ENCODE measurements at regions not wholly inside any gene's neighbourhood (a gene's known extent, or its start where the extent isn't known, plus 50 kb on each side); places are given as distances from the start of the nearest gene placed in this dataset.
"Not testable (repeated sequence)": the region's sequence is repeated elsewhere in the genome, so short reads cannot be mapped to it uniquely, and the experiment has no call there.

DNA sequence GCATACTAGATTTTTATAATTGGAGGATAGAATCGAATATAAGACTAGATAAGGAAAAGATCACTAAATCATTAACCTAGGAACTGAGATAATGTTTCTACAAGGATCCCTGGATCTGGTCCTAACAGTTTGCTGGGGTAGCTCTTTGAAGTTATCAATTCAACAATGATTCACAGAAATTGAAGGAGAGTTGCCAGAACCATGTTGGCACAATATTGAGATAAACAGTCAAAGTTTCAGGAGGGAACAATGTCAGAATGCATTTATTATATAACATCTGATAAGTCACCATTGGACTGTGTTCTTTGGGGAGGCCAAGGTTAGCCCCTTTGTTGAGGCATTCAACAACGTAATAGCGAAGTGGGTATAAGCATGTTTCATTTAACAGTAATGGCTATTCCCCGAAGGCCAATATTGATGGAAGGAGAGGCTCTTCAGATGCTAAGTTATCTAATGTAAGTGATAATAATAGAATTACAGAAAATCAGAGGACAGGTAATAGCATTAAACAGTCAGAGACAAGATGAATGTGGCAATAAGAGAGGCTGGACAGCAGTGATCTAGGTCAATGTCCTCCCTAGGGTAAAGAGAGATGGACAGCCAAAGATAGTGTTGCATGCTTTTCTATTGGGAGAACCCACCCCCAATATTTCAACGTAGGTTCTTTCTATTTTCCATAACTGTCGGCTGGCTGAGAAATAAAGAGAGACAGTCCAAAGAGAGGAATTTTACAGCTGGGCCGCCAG, 604.8 kb upstream of the GYPC start:
- no peak for DNase-seq (ENCODE audit: low spot score)

DNA sequence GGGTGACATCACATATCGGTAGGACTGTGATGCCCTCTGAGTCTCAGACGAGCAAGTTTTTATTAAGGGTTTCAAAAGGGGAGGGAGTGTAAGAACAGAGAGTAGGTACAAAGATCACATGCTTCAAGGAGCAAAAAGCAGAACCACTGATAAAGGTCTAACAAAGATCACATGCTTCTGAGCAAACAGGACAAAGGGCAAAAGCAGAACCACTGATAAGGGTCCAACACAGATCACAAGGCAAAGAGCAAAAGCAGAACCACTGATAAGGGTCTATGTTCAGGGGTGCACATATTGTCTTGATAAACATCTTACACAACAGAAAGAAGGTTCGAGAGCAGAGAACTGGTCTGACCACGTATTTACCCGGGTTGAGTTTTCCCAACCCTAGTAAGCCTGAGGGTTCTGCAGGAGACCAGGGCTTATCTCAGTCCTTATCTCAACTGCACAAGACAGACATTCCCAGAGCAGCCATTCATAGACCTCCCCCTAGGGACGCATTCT, 604.2 kb upstream of the GYPC start:
- DNase-seq (ENCODE audit: low spot score), result not testable (repeated sequence)

DNA sequence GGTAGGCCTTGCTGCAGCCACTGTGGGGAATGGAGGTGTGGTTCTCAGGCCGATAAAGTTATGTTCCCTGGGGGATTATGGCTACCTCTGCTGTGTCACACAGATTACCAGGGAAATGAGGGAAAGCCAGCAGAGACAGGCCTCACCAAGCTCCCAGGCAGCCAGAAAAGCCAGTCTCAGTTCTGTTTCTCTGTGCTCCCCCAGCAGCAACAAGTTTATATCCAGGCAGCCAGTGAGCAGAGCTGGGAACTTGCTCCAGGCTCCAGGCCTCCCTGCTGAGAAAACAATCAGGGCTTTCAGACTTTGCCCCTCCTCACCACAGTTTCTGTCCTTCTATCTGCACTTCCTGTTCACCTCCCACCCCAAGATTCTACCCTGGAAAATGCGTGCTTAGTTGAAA, 596.6 kb upstream of the GYPC start:
- no peak for DNase-seq (ENCODE audit: low spot score)

DNA sequence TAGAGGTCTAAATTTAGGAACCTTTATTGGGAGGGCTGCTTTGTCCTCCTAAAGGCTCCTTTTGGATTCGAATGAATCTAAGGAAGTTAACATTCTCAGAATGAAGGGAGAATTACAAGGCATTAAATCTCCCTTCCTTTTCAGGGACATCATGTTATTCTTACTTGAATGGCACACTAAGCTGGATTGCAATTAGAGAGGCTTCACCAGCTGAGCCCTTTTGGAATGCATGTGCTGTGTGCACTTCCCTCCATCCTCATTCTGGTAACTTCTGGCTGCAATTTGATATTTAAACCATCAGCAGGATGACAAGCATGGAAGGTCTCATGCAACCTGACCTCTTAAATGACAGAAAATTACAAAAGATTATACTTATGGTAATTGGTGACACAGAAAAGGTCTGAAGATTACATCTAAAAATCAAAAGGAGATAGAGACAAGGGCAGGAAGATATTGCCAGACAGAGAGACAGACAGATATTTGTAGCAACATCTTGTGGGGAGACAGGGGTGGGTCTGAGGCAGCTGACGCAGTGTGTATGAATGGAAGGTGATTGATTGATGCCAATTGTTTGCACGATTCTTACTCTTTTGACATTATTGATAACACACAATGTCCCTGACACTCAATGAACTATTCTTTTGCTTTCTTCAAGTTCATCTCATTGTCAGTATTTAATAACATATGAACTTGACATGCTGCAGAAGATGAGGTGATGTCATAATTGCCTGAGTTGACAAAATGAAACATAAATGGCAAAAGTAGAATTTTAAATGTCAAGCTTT, 570.8 kb upstream of the GYPC start:
- DNase-seq (ENCODE audit: low spot score), result no peak

DNA sequence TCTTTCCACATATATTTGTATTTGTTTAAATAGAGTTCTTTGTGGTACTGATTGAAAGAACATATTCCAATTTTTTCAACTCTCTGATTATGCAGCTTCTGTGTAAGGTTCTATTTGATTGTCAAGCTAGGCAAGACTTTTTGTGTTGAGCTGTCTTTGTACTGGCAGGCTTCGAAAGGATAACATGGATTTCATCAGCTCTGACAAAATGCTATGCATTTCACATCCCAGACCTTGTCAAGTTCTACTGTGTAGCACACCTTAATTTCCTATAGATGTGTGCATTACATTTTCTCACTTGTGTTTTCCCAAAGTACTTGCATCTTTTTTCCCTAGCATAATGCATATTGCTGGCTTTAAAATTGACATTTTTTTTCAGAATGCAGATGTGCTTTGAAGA, 555.0 kb upstream of the GYPC start:
- DNase-seq (ENCODE audit: low spot score), result no peak

DNA sequence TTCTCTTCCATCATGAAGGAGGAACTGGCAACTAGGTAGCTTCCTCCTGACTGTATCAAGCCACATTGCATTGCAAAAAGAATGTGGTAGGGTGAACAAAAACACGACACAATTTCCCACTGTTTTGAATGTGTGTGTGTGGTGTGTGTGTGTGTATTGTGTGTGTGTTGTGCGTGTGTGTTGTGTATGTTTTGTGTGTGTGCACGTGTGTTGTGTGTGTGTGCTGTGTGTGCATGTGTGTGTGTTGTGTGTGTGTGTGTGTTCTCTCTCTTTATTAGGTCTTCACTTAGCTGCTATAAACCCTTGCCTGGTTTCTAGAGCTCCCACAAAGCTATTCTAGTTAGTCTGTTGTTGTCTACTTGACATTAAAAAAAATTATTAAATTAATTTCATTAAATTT, 550.0 kb upstream of the GYPC start:
- no peak for DNase-seq (ENCODE audit: low spot score)

DNA sequence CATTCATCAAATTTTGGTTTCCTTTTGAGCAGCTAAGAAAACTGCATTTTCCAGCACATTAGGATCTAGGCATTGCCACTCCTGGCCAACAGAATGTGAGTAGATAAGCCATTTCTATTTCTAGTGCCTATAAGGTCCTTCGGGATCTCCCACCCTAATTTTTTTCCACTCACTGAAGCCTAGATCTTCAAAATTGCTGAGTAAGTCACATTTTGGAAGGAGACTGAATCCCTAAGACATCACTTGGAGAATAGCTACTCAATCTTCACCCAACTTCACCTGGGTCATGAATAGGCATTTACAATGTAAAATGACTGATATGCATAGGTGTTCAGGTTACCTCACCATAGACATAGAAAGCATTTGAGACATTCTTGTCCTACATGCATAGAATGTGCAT, 548.1 kb upstream of the GYPC start:
- DNase-seq (ENCODE audit: low spot score), result no peak

DNA sequence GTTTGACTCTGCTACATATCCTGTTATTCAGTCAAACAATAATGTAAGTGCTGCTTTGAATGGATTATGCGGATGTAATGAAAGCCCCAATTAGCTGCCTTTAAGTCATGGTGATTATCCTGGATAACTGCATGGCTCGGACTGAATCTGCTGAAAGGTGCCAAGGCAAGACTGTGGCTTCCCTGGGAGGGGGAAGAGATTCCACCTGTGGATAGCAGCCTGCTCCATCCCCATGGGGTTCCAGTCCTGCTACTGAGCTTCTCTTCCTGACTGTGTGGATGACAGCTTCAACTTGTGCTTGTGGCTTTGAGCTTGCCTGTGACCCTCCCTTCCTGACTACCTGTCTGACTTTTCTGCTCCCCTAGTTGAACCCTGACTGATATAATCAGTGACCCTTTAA, 540.0 kb upstream of the GYPC start:
- no peak for DNase-seq (ENCODE audit: low spot score)

DNA sequence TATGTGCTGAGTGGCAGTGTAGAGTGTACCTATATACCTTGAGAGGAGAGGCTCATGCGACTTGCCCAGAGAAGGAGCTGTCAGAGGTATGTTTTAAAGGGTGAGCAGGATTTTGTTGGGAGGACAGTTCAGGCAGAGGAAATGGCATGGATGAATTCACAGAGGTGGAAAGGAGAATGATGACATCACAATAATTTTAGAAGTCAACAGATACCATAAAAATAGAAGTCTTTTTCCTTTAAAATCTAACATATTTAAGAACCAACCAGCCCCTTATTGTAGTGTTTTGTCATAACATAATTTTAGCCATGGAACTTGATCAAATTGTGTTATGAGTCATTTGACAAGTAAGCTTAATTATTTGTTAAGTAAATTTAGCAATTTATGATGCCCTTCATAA, 538.1 kb upstream of the GYPC start:
- no peak for DNase-seq (ENCODE audit: low spot score)

DNA sequence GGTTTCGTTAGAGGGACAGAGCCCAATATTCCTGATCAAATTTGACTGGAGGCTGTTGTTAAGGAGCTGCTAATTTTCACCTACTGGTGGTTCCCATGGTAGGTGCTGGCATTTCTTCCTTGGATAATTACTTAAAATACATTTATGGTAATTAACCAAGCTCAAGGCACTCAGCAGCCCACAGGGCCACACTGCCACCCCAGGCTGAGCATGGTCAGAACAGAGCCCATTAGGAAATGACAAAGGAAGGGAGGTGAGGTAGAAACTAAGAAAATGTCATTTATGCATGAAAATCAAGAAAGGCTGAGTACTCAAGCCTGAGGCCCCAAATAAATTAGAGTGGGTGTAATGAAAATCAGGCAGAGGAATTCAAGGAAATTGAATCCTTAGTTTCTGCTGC, 510.2 kb upstream of the GYPC start:
- DNase-seq (ENCODE audit: low spot score), result no peak

DNA sequence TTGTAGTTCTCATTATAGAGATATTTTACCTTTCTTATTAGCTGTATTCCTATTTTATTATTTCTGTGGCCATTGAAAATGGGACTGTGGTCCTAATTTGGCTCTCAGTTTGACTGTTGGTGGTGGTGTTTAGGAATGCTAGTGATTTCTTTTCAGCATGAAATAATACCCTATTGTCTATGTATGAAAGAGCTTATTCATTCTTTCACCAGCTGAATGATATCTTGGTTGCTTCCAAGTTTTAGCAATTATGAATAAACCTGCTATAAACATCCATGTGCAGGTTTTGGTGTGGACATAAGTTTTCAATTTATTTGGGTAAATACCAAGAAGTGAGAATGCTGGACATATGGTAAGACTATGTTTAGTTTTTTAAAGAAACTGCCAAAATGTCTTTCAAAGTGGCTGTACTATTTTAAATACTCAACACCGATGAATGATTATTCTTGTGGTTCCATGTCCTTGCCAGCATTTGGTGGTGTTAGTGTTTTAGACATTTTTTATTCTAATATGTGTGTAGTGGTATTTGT, 501.6 kb upstream of the GYPC start:
- DNase-seq (ENCODE audit: low spot score), result no peak

DNA sequence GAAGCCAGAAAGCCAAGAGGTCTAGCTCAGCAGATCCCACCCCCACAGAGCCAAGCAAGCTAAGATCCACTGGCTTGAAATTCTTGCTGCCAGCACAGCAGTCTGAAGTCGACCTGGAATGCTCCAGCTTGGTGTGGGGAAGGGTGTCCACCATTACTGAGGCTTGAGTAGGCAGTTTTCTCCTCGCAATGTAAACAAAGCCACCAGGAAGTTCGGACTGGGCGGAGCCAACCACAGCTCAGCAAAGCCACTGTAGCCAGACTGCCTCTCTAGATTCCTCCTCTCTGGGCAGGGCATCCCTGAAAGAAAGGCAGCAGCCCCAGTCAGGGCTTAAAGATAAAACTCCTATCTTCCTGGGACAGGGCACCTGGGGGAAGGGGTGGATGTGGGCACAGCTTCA, 495.0 kb upstream of the GYPC start:
- DNase-seq (ENCODE audit: low spot score), result peak; percentile 57

DNA sequence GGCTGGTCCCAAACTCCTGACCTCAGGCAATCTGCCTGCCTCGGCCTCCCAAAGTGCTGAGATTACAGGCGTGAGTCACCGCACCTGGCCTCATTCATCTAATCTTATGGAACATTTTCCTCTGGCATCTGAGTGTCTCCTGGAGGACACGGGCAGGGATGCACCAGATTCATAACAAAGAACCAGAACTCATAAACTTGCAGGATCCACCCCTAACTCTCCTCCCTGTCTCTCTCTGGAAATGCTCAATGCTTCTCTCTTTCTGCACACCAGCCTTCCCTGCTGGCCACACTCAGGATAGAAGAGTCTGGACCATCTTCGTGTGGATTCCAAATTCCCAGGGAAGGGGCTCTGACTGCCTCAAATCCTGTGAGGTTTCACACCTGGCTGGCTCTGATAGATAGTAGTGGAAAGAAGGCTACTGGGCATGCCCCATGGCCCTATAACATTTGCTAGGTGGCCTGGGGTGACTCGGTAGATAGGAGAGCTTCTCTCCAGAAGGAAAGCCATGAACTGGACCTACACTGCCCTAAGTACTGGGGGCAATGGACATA, 483.2 kb upstream of the GYPC start:
- DNase-seq (ENCODE audit: low spot score), result no peak

DNA sequence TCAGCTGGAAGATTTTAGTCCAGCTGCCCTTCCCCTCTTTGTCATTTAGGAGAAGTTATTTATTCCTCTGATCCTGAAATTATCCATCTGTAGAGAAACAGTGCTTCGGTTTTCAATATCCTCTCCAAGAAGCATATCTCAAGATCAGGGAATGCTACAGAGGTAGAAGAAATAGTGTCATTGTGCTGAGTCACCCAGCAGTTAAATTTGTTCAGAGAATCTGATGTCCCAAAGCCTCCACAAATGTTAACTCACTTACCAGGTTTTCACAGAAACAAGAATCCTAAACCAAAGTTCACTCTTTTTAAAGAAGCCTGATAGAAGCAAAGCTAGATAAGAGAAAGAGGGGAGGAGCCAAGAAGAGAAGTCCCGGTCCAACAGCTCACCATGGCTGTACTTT, 480.7 kb upstream of the GYPC start:
- DNase-seq (ENCODE audit: low spot score), result no peak

DNA sequence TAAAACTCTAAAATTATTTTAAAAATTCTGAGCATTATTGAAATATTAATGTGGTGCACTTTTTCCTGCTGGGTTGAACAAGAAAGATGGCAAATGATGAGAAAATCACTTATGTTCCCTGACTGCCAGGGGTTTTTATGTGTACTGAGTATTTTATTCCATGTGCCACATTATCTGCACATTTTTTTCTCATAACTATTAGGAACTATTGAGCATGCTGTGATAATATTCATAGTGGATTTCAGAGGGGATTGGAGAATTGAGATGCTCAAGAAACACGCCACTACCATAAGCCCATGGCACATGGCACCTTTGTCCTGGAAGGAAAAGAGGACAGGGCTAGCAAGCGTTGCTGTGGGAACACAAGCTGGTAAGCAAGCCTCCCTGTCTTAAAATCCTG, 478.5 kb upstream of the GYPC start:
- no peak for DNase-seq (ENCODE audit: low spot score)

DNA sequence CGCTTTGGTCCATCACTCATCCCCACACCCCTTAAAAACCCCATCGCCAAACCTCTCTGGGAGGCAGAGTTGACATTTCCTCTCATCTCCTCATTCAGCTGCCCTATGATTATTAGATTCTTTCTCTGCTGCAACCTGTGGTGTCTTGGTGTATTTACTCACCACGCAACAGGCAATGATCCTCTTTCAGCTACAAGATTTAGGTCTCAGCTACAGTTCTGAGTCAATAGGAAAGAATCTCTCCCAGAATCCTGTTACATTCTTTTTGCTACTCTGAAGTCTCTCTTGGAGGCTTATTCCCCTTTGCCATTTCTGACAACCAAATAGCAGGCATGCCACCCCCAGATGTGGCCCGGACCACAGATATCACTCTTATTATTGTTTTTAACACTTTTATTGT, 468.3 kb upstream of the GYPC start:
- no peak for DNase-seq (ENCODE audit: low spot score)

DNA sequence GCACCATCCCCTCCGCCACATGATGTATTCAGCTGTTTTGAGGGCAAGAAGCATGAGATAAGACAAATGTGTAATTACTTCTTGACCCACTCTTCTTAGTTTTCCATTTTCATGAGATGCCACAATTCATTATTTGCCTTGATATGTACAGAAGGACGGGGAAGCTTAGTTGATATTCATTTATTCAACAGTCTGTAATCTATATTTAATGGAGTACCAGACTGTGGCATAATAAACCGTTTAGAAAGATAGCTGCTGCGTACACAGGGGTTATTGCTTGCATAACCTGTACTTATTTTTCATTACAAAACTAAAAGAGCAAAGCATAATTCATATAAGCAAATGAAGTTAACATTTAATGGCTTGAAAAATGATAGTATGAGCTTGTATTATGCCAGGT, 466.4 kb upstream of the GYPC start:
- DNase-seq (ENCODE audit: low spot score), result no peak

DNA sequence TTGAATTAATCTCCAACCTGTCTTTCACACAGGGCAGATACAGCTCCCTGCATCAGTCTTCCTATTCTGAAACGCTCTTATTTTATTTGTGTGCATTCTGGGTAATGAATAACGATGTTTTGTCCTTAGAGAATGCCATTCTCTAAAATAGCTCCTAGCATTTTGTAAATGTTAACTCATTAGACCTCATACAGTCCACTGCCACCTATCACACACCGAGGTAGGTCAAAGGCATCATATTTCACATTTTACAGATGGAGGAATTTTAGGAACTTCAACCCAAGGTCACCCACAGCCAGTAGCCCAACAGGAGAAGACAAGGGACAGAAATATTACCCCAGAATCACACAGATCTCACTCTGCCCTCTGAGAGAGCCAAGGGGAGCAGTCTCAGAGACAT, 455.4 kb upstream of the GYPC start:
- DNase-seq (ENCODE audit: low spot score), result no peak

DNA sequence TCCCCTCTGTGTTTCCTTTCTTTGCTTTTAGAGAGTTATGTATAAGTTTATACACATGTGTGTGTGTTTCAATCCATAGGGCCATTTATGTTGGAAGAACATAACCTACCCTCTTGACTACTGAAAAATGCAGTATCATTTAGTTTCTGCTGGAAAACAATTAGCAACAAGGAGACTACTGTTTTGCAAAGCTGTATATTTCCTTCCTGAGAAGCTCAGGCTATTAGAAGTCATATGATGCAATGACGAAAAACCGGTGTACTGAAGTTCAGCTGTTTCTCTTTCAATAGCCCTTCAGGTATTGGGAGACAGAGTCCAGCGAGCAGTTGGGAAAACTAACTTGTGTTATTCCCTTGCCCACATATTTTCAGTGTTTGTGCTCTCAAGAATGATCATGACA, 447.7 kb upstream of the GYPC start:
- no peak for DNase-seq (ENCODE audit: low spot score)

DNA sequence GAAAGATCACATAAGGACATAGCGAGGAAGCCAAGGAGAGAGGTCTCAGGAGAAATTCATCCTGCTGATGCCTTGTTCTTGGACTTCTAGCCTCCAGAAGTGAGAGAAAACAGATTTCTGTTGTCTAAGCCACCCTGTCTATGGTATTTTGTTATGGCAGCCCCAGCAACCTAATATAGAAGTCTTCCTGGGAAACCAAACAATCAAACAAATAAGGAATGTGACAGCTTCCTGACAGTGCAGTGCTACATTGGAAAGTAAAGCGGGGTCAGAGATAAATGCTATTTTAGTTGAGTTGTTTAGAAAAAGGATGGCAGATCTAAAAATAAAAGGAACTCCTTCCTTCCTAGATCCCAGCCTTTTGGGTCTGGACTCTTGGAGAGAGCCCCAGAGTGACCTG, 443.2 kb upstream of the GYPC start:
- DNase-seq (ENCODE audit: low spot score), result no peak

DNA sequence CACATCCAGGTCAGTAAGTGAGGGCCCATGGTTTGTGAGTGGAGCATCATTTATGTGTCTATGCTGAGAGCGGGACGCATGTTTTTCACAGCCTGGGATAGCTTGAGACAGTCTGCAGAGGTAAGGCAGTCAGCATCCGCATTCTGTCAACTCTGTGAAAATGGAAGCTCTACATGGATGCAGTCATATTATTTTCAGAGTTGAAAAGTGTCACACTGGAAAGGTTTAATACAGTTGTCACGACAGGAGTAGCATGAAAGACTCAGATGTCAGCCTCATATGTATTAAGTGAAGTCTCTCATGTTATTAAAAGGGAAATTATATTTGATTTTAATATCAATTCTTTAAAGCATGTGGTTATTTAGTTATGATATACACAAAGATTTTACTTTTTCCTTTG, 436.9 kb upstream of the GYPC start:
- DNase-seq (ENCODE audit: low spot score), result no peak

DNA sequence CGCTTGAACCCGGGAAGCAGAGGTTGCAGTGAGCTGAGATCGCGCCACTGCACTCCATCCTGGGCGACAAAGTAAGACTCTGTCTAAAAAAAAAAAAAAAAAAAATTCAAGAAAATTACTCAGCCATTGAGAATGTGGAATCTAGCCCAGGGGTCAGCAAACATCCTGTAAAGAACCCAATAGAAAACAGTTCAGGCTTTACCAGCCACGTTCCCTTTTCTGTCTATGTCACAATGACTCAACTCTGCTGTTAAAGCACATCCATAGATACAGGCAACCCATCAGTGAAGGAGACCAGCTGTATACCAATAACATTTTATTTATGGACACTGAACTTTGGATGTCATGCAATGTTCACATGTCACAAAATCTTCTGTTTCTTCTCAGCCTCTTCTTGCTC, 435.6 kb upstream of the GYPC start:
- peak; percentile 64 for DNase-seq (ENCODE audit: low spot score)

DNA sequence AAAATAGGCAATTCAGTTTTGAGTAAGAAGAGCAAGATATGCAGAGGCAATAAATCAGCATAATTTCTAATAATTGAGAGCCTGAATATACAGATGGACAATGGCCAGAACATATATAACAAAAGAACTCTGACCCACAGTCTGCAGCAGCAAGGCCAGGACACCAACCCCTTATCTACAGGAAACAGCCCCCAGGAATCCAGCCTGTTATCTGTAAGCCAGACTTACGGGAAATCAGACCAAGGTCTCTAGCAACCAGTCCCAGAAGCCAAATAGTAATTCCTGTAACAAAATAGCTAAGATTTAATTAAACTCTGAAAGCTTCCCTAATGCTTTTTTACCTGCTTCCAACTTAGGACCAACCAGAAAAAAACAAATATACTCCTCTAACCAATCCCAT, 434.5 kb upstream of the GYPC start:
- DNase-seq (ENCODE audit: low spot score), result no peak

Data from H4 (cell line).